DND-41 (cell line): ENCODE measurements at regions not wholly inside any gene's neighbourhood (a gene's known extent, or its start where the extent isn't known, plus 50 kb on each side); places are given as distances from the start of the nearest gene placed in this dataset.

Experiments used
- ATAC-seq: fragments of 200-7000 bp; cut with Tn5 transposase; 3 replicates; pipeline ENCODE4 v1.9.1; 2021; ENCODE audit warnings: low read depth; ENCODE audit not compliant: insufficient read depth
- DNase-seq: peaks from one replicate; pipeline ENCODE4 v3.0.0-alpha.2; 2020
- H2AFZ ChIP-seq: 2 replicates; pipeline ENCODE4 v1.6.0; 2012; ENCODE audit warnings: low read depth, low read length
- H3K27ac ChIP-seq: 2 replicates; pipeline ENCODE4 v1.5.1; 2012; ENCODE audit warnings: low read length, inconsistent platforms
- H3K27me3 ChIP-seq: fragments of 200-600 bp; sonication (generic); 2 replicates; pipeline ENCODE4 v1.6.0; 2012; ENCODE audit warnings: low read length, mild to moderate bottlenecking, inconsistent platforms; ENCODE audit not compliant: insufficient read depth, poor library complexity
- H3K36me3 ChIP-seq: 2 replicates; pipeline ENCODE4 v1.5.1; 2012; ENCODE audit warnings: low read length, inconsistent platforms; ENCODE audit not compliant: insufficient read depth
- H3K4me1 ChIP-seq: 2 replicates; pipeline ENCODE4 v1.5.1; 2012; ENCODE audit warnings: mild to moderate bottlenecking, low read length; ENCODE audit not compliant: insufficient read depth
- H3K4me2 ChIP-seq: 2 replicates; pipeline ENCODE4 v1.6.0; 2012; ENCODE audit warnings: mild to moderate bottlenecking, moderate library complexity, low read length, inconsistent platforms; ENCODE audit not compliant: insufficient read depth
- H3K4me3 ChIP-seq, 2 experiments: fragments of 200-600 bp in 1 of 2; shearing (Covaris generic) in 1 of 2; 2 replicates each; pipeline ENCODE4 v1.5.1; 2012 to 2016; ENCODE audit warnings: inconsistent platforms in 2 of 2, low read length in 2 of 2, mild to moderate bottlenecking in 2 of 2, low read depth in 1 of 2, moderate library complexity in 1 of 2
- H3K79me2 ChIP-seq: 2 replicates; pipeline ENCODE4 v1.6.0; 2012; ENCODE audit warnings: low read length, inconsistent platforms; ENCODE audit not compliant: insufficient read depth
- H3K9ac ChIP-seq: 2 replicates; pipeline ENCODE4 v1.6.0; 2012; ENCODE audit warnings: low read depth, mild to moderate bottlenecking, inconsistent platforms, low read length, moderate library complexity
- H3K9me3 ChIP-seq: 2 replicates; pipeline ENCODE4 v1.5.1; 2012; ENCODE audit warnings: low read length, moderate library complexity, mild to moderate bottlenecking, inconsistent platforms; ENCODE audit not compliant: insufficient read depth, severe bottlenecking
- H4K20me1 ChIP-seq: 2 replicates; pipeline ENCODE4 v1.6.0; 2012; ENCODE audit warnings: low read length; ENCODE audit not compliant: insufficient read depth
- EZH2 ChIP-seq: IDR thresholded peaks from 3 replicates; pipeline ENCODE4 v1.6.1; 2012; ENCODE audit warnings: borderline replicate concordance, low read depth, mild to moderate bottlenecking, moderate library complexity, low read length, inconsistent platforms; ENCODE audit not compliant: severe bottlenecking
- TF ChIP-seq, protein P1 (sequence below): IDR thresholded peaks from 2 replicates; pipeline ENCODE4 v1.5.1; 2012; ENCODE audit warnings: borderline replicate concordance, low read length, moderate library complexity, mild to moderate bottlenecking; ENCODE audit not compliant: poor library complexity, severe bottlenecking; ENCODE audit errors: extremely low read depth

DNA sequence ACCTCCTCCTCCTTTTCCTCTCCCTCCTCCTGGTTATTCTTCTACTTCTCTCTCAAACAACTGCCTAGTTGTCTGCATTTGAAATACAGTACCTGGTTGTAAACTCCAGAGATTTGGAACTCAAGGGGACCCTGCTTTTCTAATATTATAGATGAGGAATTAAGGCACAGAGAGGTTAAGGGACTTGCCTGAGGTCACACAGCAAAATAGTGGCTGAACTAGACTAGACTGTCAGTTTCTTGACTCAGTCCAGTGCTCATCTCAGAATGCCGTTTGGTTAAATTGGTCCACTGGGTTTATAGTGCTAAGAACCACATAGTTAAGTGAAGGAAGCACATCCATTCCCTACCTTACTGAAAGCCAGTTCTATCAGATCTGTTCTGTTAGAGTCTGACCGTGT, 105.9 kb upstream of the VASH1 start:
- no peak overlapping the region for H3K4me3 ChIP-seq
- no peaks in the 10 kb centered on the region for H3K4me1 ChIP-seq
- no peak overlapping the region for H3K27ac ChIP-seq
- H3K79me2 ChIP-seq = no peaks in the 10 kb centered on the region
- H3K4me2 ChIP-seq = no peak overlapping the region
- H3K9ac ChIP-seq = no peak overlapping the region
- no peaks in the 10 kb centered on the region for H4K20me1 ChIP-seq
- TF ChIP-seq EZH2 = no peak
- TF ChIP-seq, protein P1, sequence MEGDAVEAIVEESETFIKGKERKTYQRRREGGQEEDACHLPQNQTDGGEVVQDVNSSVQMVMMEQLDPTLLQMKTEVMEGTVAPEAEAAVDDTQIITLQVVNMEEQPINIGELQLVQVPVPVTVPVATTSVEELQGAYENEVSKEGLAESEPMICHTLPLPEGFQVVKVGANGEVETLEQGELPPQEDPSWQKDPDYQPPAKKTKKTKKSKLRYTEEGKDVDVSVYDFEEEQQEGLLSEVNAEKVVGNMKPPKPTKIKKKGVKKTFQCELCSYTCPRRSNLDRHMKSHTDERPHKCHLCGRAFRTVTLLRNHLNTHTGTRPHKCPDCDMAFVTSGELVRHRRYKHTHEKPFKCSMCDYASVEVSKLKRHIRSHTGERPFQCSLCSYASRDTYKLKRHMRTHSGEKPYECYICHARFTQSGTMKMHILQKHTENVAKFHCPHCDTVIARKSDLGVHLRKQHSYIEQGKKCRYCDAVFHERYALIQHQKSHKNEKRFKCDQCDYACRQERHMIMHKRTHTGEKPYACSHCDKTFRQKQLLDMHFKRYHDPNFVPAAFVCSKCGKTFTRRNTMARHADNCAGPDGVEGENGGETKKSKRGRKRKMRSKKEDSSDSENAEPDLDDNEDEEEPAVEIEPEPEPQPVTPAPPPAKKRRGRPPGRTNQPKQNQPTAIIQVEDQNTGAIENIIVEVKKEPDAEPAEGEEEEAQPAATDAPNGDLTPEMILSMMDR = no peak
- DNase-seq (no peak), ATAC-seq (no peak)
- no peak overlapping the region for H2AFZ ChIP-seq
- H3K36me3 ChIP-seq = no peaks in the 10 kb centered on the region
- peaks cover 12% of the 10 kb centered on the region for H3K27me3 ChIP-seq
- H3K9me3 ChIP-seq = peaks cover 9% of the 10 kb centered on the region

DNA sequence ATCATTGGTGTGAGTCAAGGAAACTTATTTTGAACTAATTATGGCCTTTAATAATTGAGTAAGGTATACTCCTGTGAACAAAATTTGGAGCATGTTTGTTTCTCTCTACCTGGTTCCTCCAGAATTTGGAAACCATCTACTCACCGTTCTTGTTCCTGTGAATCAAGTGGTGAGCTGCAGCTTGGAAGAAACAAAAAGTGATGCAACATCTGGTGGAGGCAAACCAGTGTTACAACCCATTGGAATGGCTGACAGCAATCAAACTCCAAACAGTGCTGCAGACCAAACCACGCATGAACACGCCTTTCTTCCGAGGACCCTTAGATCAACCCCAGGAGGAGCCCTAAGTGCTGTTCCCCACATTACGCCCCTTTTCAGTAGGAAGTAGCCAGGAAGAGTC, 104.7 kb upstream of the VASH1 start:
- no peak for DNase-seq
- no peaks in the 10 kb centered on the region for H4K20me1 ChIP-seq
- H3K9me3 ChIP-seq = peaks cover 9% of the 10 kb centered on the region
- no peaks in the 10 kb centered on the region for H3K4me1 ChIP-seq
- no peak overlapping the region for H2AFZ ChIP-seq
- H3K4me3 ChIP-seq = no peak overlapping the region
- TF ChIP-seq EZH2 = no peak
- TF ChIP-seq, protein P1 = no peak
- peaks cover 6% of the 10 kb centered on the region for H3K27me3 ChIP-seq
- H3K27ac ChIP-seq = no peak overlapping the region
- H3K79me2 ChIP-seq = no peaks in the 10 kb centered on the region
- no peak overlapping the region for H3K4me2 ChIP-seq
- no peak overlapping the region for H3K9ac ChIP-seq
- H3K36me3 ChIP-seq = no peaks in the 10 kb centered on the region
- no peak for ATAC-seq

DNA sequence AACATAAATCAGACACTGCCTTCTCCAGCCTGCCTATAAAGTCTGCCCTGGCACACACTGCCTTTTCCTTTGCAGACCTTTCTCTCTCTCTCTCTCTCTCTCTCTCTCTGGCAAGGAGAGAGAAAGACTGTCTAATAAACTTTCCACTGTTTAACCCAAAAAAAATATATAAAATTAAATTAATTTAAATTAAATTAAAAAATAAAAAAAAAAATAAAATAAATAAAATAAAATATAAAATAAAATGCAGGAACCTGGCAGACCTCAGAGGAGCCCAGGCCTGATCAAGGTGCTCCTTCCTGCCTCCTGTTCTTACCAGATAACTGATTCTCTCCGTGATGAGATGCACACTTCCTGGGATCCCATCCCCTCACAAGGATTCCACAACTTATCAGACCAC, 103.9 kb upstream of the VASH1 start:
- Histone ChIP-seq H3K4me2 (no peak overlapping the region), H3K36me3 (no peaks in the 10 kb centered on the region), H3K27ac (no peak overlapping the region), H3K9ac (no peak overlapping the region), H4K20me1 (no peaks in the 10 kb centered on the region), H3K79me2 (no peaks in the 10 kb centered on the region), H3K27me3 (peaks cover 2% of the 10 kb centered on the region), H3K9me3 (peaks cover 9% of the 10 kb centered on the region), H3K4me3 (no peak overlapping the region), H2AFZ (no peak overlapping the region), H3K4me1 (no peaks in the 10 kb centered on the region)
- ATAC-seq (no peak), DNase-seq (no peak)
- no peak for TF ChIP-seq EZH2
- TF ChIP-seq, protein P1 = no peak

DNA sequence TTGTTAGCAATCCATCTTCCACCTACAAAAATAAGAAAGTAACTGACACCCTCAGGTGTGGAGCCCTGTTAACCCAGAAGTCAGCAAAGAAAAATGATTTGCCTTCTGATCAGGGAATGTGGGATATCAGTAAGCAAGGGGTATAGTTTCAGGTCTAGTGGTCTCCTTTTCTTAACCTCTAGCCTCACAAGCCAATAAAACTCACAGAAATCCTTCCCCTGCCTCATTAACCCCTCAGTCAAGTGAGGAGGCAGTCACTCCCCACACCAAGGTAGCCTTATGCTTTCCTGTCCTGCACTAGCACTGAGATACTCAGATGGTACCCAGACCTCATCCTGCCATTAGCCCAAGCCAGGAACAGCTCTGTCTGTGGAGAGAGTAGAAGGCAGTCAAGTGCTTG, 103.4 kb upstream of the VASH1 start:
- no peak overlapping the region for H3K27ac ChIP-seq
- no peak overlapping the region for H3K4me3 ChIP-seq
- H3K79me2 ChIP-seq = no peaks in the 10 kb centered on the region
- H3K27me3 ChIP-seq = peaks cover 2% of the 10 kb centered on the region
- no peaks in the 10 kb centered on the region for H3K36me3 ChIP-seq
- no peak overlapping the region for H2AFZ ChIP-seq
- DNase-seq (no peak), ATAC-seq (no peak)
- no peak overlapping the region for H3K9ac ChIP-seq
- no peaks in the 10 kb centered on the region for H3K4me1 ChIP-seq
- H4K20me1 ChIP-seq = no peaks in the 10 kb centered on the region
- no peak overlapping the region for H3K4me2 ChIP-seq
- TF ChIP-seq, protein P1 = no peak
- no peak for TF ChIP-seq EZH2
- peaks cover 9% of the 10 kb centered on the region for H3K9me3 ChIP-seq
